GM20431 (cell line): ENCODE measurements at regions not wholly inside any gene's neighbourhood (a gene's known extent, or its start where the extent isn't known, plus 50 kb on each side); places are given as distances from the start of the nearest gene placed in this dataset.
"Not testable (repeated sequence)": the region's sequence is repeated elsewhere in the genome, so short reads cannot be mapped to it uniquely, and the experiment has no call there.

ENCODE experiments used
- in situ Hi-C: fragments of 300-500 bp; cut with MseI, MboI; formaldehyde crosslinking; loops from one replicate; pipeline ENCODE4 v1.15.0; 2020; ENCODE audit warnings: low sequenced_read_pairs; ENCODE audit not compliant: unreplicated experiment

GRCh38 chr6:144559865-144560593 lies 274.9 kb downstream of the UTRN start:
- in situ Hi-C loops, result no loop called here

DNA sequence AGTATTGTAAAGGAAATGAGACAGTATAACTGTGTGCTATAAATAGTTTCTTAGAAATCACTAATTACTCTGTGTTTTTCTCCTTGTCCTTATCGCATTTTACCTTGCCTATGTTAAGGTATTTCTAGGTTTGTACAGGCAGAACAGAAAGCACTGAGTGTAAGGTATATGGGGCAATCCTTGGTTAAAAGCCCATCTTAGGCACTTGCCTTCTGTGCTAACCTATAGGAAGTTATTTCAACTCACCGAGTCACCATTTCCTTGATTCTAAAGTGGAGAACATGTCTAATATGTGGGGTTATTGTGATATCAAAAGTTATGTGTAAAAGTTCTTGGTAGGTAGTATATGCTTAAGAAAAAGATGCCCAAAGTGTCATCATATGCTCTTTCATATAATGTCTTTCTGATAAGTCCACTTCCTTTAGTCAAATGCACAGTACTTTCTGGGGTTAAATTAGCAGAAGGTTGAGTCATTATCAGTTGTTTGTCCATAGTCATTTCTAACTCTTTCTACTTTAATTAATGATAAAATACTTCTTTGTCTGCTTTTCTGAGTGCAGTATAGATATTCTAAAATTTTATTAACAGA lies 276.4 kb downstream of the UTRN start:
- in situ Hi-C loops, result no loop called here

GRCh38 chr6:144564202-144564601 lies 279.1 kb downstream of the UTRN start:
- in situ Hi-C loops, result no loop called here

DNA sequence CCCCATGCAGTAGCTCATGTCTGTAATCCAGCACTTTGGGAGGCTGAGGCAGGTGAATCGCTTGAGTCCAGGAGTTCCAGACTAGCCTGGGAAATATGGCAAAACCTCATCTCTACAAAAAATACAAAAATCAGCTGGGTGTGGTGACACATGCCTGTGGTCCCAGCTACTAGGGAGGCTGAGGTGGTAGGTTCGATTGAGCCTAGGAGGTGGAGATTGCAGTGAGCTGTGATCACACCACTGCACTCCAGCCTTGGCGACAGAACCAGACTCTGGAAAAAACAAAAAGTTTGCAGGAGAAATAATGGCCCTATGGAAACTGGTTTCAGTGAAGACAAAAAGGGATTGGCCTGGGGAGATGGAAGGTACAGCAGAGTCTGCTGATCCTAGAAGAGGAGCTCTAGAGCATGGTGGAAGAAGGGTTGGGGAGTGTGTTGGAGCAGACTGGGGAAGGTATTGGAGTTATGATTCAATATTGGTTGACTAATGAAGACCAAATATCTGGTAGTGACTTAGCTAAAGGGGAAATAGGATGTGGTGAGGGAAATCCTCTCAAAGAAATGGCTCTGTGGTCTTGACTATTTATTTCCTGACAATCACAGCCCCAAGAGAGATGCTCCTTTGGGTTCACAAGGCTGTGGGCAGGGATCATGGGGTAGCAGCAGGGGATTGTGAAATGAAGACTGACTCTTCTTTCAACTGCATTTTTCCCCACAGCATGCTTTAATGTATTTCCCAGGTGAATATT lies 281.9 kb downstream of the UTRN start:
- in situ Hi-C loops, result no loop called here

DNA sequence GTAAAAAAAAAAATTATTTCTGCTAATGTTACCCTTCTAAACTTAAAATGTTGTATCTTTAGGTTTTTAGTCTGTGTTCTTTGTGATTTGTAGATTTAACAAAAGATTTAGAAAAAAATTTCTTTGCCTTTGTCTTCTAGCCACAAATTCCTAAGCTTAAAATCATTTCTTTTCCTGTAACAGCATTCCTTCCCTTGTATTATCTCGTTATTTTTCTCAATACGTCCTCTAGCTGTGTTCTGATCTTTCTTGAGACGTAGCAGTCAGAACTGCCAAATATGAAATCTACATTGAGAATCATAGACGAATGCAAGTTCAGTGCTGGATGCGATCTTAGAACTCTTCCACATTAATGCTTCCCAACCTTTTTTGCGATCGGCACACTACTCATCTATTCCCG lies 283.1 kb downstream of the UTRN start:
- in situ Hi-C loops, result no loop called here

DNA sequence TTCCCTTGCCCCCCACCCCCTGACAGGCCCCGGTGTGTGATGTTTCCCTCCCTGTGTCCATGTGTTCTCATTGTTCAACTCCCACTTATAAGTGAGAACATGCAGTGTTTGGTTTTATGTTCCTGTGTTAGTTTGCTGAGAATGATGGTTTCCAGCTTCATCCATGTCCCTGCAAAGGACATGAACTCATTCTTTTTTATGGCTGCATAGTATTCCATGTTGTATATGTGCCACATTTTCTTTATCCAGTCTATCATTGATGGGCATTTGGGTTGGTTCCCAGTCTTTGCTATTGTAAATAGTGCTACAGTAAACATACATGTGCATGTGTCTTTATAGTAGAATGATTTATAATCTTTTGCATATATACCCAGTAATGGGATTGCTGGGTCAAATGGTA lies 287.4 kb downstream of the UTRN start:
- in situ Hi-C loops, result not testable (repeated sequence)

DNA sequence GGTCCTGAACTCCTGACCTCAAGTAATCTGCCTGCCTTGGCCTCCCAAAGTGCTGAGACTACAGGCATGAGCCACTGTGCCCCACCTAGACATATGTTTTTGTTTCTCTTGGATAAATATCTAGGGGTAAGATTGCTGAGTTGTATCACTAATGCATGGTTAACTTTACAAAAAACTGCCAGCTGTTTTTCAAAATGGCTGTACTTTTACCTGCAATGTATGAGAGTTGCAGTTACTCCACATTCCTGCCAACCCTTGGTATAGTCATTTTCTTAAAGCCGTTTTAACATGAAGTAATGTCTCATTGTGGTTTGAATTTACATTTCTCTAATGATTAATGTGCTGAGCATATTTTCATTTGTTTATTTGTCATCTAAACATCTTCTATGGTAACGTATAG lies 289.7 kb downstream of the UTRN start:
- in situ Hi-C loops, result loop anchor here (25.0 kb wide), 1 partner anchor 638 kb away; no protein-coding TSS in a partner anchor

DNA sequence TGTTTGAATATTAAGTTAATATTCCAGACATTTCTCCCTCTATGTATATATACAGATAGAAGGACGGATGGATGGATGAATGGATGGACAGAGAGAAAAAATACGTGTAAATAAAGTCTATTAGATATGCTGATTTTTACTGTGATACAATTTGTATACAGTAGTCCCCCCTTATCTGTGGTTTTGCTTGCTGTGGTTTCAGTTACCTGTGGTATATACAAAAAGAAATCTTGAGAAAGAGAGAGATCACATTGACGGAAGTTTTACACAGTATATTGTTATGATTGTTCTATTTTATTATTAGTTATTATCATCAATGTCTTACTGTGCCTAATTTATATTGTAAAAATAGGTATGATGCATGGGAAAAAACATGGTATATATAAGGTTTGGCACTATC lies 290.2 kb downstream of the UTRN start:
- in situ Hi-C loops, result loop anchor here (25.0 kb wide), 1 partner anchor 637 kb away; no protein-coding TSS in a partner anchor

DNA sequence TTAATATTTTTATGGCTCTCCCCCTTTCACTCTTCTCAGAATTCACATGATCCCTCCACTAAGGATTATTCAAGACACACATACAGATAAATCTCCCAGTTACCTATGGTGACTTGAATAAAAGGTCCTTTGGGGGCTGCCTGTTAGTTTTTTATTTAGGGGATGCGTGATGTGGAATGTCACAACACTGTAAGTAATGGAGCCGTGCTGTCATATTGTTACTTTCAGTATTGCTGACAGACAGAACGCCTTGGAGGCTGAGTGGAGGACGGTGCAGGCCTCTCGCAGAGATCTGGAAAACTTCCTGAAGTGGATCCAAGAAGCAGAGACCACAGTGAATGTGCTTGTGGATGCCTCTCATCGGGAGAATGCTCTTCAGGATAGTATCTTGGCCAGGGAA lies 291.7 kb downstream of the UTRN start:
- in situ Hi-C loops, result loop anchor here (25.0 kb wide), 1 partner anchor 635 kb away; no protein-coding TSS in a partner anchor

- in situ Hi-C loops, result loop anchor here (25.0 kb wide), 1 partner anchor 634 kb away; no protein-coding TSS in a partner anchor
These were observed 293.5 kb downstream of the UTRN start for GRCh38 chr6:144578385-144579350.

DNA sequence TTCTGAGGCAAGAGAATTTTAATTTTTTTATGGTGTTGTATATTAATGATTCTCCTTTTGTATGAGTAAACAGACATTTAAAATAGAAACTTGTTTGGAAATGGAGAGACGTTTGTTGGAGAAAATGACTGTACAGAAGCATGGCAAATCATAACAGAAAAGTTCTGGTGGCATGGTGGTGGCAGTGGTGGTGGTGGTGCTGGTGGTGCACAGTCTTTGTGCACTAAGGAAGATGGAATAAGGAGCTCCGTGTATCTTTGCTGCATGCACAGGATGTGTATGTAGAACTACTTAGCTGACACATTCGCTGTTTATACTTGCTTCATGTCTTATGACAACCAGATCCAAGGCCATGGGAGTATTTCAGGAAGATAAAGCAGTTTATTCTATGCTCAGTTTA lies 294.9 kb downstream of the UTRN start:
- in situ Hi-C loops, result loop anchor here (10.0 to 25.0 kb wide), 2 partner anchors 355 to 632 kb away; no protein-coding TSS in a partner anchor

- in situ Hi-C loops, result loop anchor here (10.0 to 25.0 kb wide), 2 partner anchors 354 to 632 kb away; no protein-coding TSS in a partner anchor
These were observed 295.6 kb downstream of the UTRN start for GRCh38 chr6:144580771-144581170.

DNA sequence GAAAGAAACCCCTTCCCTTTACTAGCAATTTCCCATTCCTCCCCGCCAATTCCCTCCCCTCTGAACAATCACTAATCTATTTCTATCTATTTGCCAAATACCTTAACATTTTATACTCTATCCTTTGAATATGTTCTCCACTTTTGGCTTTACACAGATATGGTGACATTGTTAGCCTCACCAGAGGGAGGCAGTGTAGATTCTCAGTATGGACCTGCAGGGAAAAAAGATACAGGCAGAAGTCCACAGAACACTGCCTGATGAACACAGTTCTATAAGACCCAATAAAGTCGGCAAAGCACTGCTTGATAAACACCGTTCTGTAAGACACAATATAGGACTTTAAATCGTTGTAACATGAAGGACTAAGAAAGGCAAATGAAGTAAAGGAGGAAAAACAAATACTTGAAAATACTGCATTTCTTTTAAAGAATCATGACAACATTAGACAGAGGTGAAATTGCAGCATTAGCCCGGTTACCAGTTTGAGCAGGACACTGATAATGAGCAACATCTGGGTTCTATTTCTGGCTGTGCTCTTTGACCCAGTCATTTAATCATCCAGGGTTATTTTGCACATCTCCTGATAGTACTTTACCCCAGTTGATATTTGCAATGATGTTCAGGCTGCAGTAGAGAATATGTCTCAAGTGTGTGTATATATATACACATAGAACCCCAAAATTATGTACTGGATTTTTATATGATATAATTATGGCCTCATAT lies 296.8 kb downstream of the UTRN start:
- in situ Hi-C loops, result loop anchor here (10.0 to 25.0 kb wide), 2 partner anchors 353 to 630 kb away; no protein-coding TSS in a partner anchor

- in situ Hi-C loops, result loop anchor here (10.0 to 25.0 kb wide), 2 partner anchors 352 to 629 kb away; no protein-coding TSS in a partner anchor
These were observed 297.9 kb downstream of the UTRN start for GRCh38 chr6:144582939-144583613.

DNA sequence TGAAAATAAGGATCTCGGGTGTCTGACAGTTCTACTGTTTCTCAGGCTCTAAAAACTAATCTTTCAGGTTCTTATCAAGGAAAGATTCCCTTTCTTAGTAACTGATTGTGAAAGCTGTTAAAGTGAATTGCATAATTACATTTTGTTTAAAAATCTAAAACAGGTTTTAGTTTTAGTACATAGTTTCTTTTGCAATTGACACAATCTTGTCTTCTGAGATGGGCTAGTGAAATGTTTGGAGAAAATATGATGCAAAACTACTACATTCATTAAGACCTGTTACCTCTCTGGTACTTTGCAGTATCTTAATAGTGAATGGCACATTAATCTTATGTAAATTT lies 298.4 kb downstream of the UTRN start:
- in situ Hi-C loops, result loop anchor here (10.0 to 25.0 kb wide), 2 partner anchors 351 to 629 kb away; no protein-coding TSS in a partner anchor

DNA sequence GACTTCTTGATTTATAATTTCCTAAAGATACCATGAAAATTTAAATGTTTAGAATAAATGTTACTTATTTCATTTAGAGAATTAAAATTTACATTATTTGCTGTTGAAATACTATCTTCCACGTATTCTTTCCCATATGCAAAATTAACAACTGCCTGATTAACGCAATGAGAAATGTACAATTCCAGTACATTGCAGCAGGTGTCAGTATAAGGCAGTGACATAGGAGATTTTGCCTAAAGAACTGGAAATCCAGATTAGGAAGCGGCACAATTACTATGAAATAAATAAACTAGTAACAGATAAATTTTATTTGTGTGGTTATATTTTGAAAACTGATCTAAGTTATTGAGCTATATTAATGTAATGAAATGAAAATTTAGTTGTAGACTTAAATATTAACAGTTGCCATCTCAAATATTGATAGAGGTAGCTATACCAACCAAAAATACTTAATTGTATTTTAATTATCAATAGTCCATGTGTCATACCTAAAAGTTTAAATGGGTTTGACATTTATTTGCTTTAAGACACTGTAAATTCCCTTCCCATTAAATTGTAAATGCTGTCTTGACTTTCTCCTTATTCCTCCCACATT lies 300.2 kb downstream of the UTRN start:
- in situ Hi-C loops, result loop anchor here (10.0 to 25.0 kb wide), 2 partner anchors 349 to 627 kb away; no protein-coding TSS in a partner anchor

GRCh38 chr6:144586986-144587385 lies 301.9 kb downstream of the UTRN start:
- in situ Hi-C loops, result loop anchor here (10.0 to 25.0 kb wide), 2 partner anchors 348 to 625 kb away; no protein-coding TSS in a partner anchor
